GM12873 (cell line): ENCODE measurements at regions not wholly inside any gene's neighbourhood (a gene's known extent, or its start where the extent isn't known, plus 50 kb on each side); places are given as distances from the start of the nearest gene placed in this dataset.

Source experiments
- CTCF ChIP-seq: IDR thresholded peaks from 2 replicates; pipeline ENCODE4 v1.5.1; 2012; ENCODE audit warnings: low read depth, mild to moderate bottlenecking, moderate library complexity, low read length, control low read depth; ENCODE audit not compliant: insufficient read depth; ENCODE audit errors: missing control alignments

GRCh38 chr11:115075356-115075755, 397.0 kb downstream of the NXPE2 start:
- no peak for TF ChIP-seq CTCF

- no peak for TF ChIP-seq CTCF
Measured at GRCh38 chr11:115077740-115078139, 399.4 kb downstream of the NXPE2 start.

- no peak for TF ChIP-seq CTCF
Measured at GRCh38 chr11:115078461-115079438, 400.4 kb downstream of the NXPE2 start.

GRCh38 chr11:115080923-115081680, 402.8 kb downstream of the NXPE2 start:
- TF ChIP-seq CTCF, result no peak

- no peak for TF ChIP-seq CTCF
Measured at GRCh38 chr11:115081972-115082371, 403.6 kb downstream of the NXPE2 start.

GRCh38 chr11:115083144-115083806, 404.9 kb downstream of the NXPE2 start:
- no peak for TF ChIP-seq CTCF

GRCh38 chr11:115084231-115084630, 405.9 kb downstream of the NXPE2 start:
- TF ChIP-seq CTCF, result no peak
